ENCODE measurements at regions not wholly inside any gene's neighbourhood (a gene's known extent, or its start where the extent isn't known, plus 50 kb on each side); places are given as distances from the start of the nearest gene placed in this dataset.

DNA sequence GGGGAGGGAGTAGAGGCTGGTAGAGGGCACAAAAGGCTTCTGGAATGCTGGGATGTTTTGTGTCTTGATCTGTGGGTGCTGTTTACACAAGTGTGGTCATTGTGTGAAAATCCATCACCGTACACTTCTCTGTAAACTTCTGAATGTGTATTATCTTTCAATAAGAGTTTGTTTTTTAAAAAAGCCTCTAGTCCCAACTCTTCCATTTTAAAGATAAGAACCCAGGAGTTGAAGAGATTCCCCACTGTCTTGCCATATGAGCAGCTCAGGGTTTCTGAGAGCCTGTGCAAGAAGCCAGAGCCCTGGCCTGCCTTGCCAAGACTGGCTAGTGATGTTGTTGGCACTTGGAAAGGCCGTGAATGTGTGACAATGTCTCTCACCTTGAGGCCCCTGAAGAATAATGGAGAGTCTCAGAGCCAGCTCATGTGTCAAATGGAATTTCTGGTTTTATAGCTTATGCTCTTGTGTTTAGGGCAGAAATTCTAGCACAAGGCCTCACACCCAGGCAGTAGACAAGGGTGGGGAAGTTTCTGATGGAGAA is 57.5 kb upstream of the NPAS1 start:
- intact Hi-C loops (cut with DNase I, micrococcal nuclease): no loop called here
- no peak for ATAC-seq
- no peak for DNase-seq

GRCh38 chr19:46963093-46963734 is 56.4 kb upstream of the NPAS1 start:
- ATAC-seq: no peak
- DNase-seq: no peak
- intact Hi-C loops (cut with DNase I, micrococcal nuclease): no loop called here

DNA sequence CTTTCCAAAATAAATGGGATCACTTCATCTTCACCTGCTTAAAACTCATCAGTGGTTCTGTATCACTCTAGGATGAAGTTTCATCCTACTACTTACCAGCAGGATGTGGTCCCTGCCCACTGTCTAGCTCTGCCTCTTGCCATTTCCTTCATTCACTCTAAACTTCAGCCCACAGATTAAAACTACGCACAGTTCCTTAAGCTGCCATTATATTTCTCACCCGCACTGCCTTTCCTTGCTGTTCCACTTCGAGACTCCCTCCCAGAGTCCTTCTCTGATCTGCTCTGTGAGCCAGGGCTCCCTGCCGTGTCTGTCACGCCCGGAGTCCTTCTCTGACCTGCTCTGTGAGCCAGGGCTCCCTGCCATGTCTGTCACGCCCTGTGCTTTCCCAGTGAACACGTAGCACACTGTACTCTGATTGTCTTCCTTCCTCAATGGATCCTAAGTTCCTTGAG is 52.0 kb upstream of the NPAS1 start:
- DNase-seq: peak; percentile 68 to 74
- intact Hi-C loops (cut with DNase I, micrococcal nuclease): no loop called here
- peak; percentile 99 for ATAC-seq
